ENCODE measurements at regions not wholly inside any gene's neighbourhood (a gene's known extent, or its start where the extent isn't known, plus 50 kb on each side); places are given as distances from the start of the nearest gene placed in this dataset.

GRCh38 chr1:57623039-57623790 lies 199.4 kb upstream of the DAB1 start:
- no peak overlapping the region for H3K9ac ChIP-seq (ENCODE audit: low read length)
- no peak overlapping the region for H3K4me2 ChIP-seq (ENCODE audit: low read length)
- H3K27ac ChIP-seq (ENCODE audit: low read length) = no peak overlapping the region
- ATAC-seq = no peak
- TF ChIP-seq EZH2 (IDR thresholded peaks at IDR 0.05; ENCODE audit: low read length, unreplicated experiment) (no peak), EZH2phosphoT487 (IDR thresholded peaks at IDR 0.05; ENCODE audit: borderline replicate concordance, low read length) (no peak), CTCF (conservative IDR thresholded peaks at IDR 0.05; ENCODE audit: low read depth, low read length) (no peak)
- ChIA-PET CTCF (no interaction called here), POLR2A (ENCODE audit: unreplicated experiment) (no interaction called here)
- H2AFZ ChIP-seq (ENCODE audit: low read length) = no peak overlapping the region
- H3K36me3 ChIP-seq (ENCODE audit: low read depth, low read length) = no peaks in the 10 kb centered on the region
- no peaks in the 10 kb centered on the region for H3K27me3 ChIP-seq (ENCODE audit: low read length)
- H3K9me3 ChIP-seq (ENCODE audit: low read length) = no peaks in the 10 kb centered on the region
- no TSS peak for BruUV-seq (replicated peaks)
- no peaks in the 10 kb centered on the region for H4K20me1 ChIP-seq (ENCODE audit: low read length)
- no peak for DNase-seq
- H3K79me2 ChIP-seq (ENCODE audit: low read length) = no peaks in the 10 kb centered on the region
- H3K4me3 ChIP-seq (ENCODE audit: low read length) = no peak overlapping the region
- H3K4me1 ChIP-seq (ENCODE audit: insufficient read depth, low read length) = no peaks in the 10 kb centered on the region
- no peaks in the 10 kb centered on the region for H3K9me2 ChIP-seq (replicated peaks; ENCODE audit: low read length)
- intact Hi-C loops (cut with micrococcal nuclease) = no loop called here
- no peaks in the 10 kb centered on the region for H3F3A ChIP-seq (ENCODE audit: low read length, unreplicated experiment)

- H3K27ac ChIP-seq (ENCODE audit: low read length) = no peak overlapping the region
- intact Hi-C loops (cut with micrococcal nuclease) = no loop called here
- H3F3A ChIP-seq (ENCODE audit: low read length, unreplicated experiment) = no peaks in the 10 kb centered on the region
- TF ChIP-seq EZH2phosphoT487 (IDR thresholded peaks at IDR 0.05; ENCODE audit: borderline replicate concordance, low read length) (no peak), EZH2 (IDR thresholded peaks at IDR 0.05; ENCODE audit: low read length, unreplicated experiment) (no peak), CTCF (conservative IDR thresholded peaks at IDR 0.05; ENCODE audit: low read depth, low read length) (no peak)
- no peaks in the 10 kb centered on the region for H3K27me3 ChIP-seq (ENCODE audit: low read length)
- no peak for ATAC-seq
- no peaks in the 10 kb centered on the region for H3K36me3 ChIP-seq (ENCODE audit: low read depth, low read length)
- no peak overlapping the region for H3K4me3 ChIP-seq (ENCODE audit: low read length)
- H3K4me1 ChIP-seq (ENCODE audit: insufficient read depth, low read length) = no peaks in the 10 kb centered on the region
- H3K9ac ChIP-seq (ENCODE audit: low read length) = no peak overlapping the region
- CTCF ChIA-PET = no interaction called here
- H4K20me1 ChIP-seq (ENCODE audit: low read length) = no peaks in the 10 kb centered on the region
- H3K4me2 ChIP-seq (ENCODE audit: low read length) = no peak overlapping the region
- no TSS peak for BruUV-seq (replicated peaks)
- no peaks in the 10 kb centered on the region for H3K9me3 ChIP-seq (ENCODE audit: low read length)
- no peaks in the 10 kb centered on the region for H3K79me2 ChIP-seq (ENCODE audit: low read length)
- no peaks in the 10 kb centered on the region for H3K9me2 ChIP-seq (replicated peaks; ENCODE audit: low read length)
- POLR2A ChIA-PET (ENCODE audit: unreplicated experiment) = no interaction called here
- no peak overlapping the region for H2AFZ ChIP-seq (ENCODE audit: low read length)
- no peak for DNase-seq
Measured at GRCh38 chr1:57621776-57622175, 197.9 kb upstream of the DAB1 start.

- no peaks in the 10 kb centered on the region for H3K79me2 ChIP-seq (ENCODE audit: low read length)
- no peaks in the 10 kb centered on the region for H3K27me3 ChIP-seq (ENCODE audit: low read length)
- no peaks in the 10 kb centered on the region for H4K20me1 ChIP-seq (ENCODE audit: low read length)
- intact Hi-C loops (cut with micrococcal nuclease) = no loop called here
- BruUV-seq (replicated peaks) = no TSS peak
- TF ChIP-seq CTCF (conservative IDR thresholded peaks at IDR 0.05; ENCODE audit: low read depth, low read length) (no peak), EZH2 (IDR thresholded peaks at IDR 0.05; ENCODE audit: low read length, unreplicated experiment) (no peak), EZH2phosphoT487 (IDR thresholded peaks at IDR 0.05; ENCODE audit: borderline replicate concordance, low read length) (no peak)
- H3K9me2 ChIP-seq (replicated peaks; ENCODE audit: low read length) = no peaks in the 10 kb centered on the region
- no peak overlapping the region for H3K4me2 ChIP-seq (ENCODE audit: low read length)
- ATAC-seq (no peak), DNase-seq (no peak)
- CTCF ChIA-PET = no interaction called here
- H2AFZ ChIP-seq (ENCODE audit: low read length) = no peak overlapping the region
- H3K4me3 ChIP-seq (ENCODE audit: low read length) = no peak overlapping the region
- H3F3A ChIP-seq (ENCODE audit: low read length, unreplicated experiment) = no peaks in the 10 kb centered on the region
- H3K9ac ChIP-seq (ENCODE audit: low read length) = no peak overlapping the region
- no peaks in the 10 kb centered on the region for H3K4me1 ChIP-seq (ENCODE audit: insufficient read depth, low read length)
- POLR2A ChIA-PET (ENCODE audit: unreplicated experiment) = no interaction called here
- H3K9me3 ChIP-seq (ENCODE audit: low read length) = no peaks in the 10 kb centered on the region
- H3K27ac ChIP-seq (ENCODE audit: low read length) = no peak overlapping the region
- no peaks in the 10 kb centered on the region for H3K36me3 ChIP-seq (ENCODE audit: low read depth, low read length)
Measured at GRCh38 chr1:57620605-57621004, 196.7 kb upstream of the DAB1 start.

All from PC-3 (cell line).